Stomach smooth muscle (tissue), 2 donors: ENCODE measurements at regions not wholly inside any gene's neighbourhood (a gene's known extent, or its start where the extent isn't known, plus 50 kb on each side); places are given as distances from the start of the nearest gene placed in this dataset.

Source experiments
- H3K27ac ChIP-seq: one replicate; pipeline ENCODE4 v1.7.0; 2013; ENCODE audit warnings: mild to moderate bottlenecking, low read length, inconsistent platforms
- H3K27me3 ChIP-seq, 2 donors: one replicate each; pipeline ENCODE4 v1.7.0; 2013; ENCODE audit warnings: low read length in 2 of 2; ENCODE audit not compliant: insufficient read depth in 2 of 2, control insufficient read depth in 1 of 2
- H3K36me3 ChIP-seq, 2 donors: one replicate each; pipeline ENCODE4 v1.7.0; 2013; ENCODE audit warnings: low read length in 2 of 2; ENCODE audit not compliant: control insufficient read depth in 2 of 2, insufficient read depth in 2 of 2
- H3K4me1 ChIP-seq: one replicate; pipeline ENCODE4 v1.7.0; 2013; ENCODE audit warnings: low read length; ENCODE audit not compliant: control insufficient read depth, insufficient read depth
- H3K4me3 ChIP-seq, 2 donors: one replicate each; pipeline ENCODE4 v1.7.0; 2013; ENCODE audit warnings: low read length in 2 of 2
- H3K9ac ChIP-seq, 2 donors: one replicate each; pipeline ENCODE4 v1.7.0; 2013; ENCODE audit warnings: low read length in 2 of 2, mild to moderate bottlenecking in 1 of 2
- H3K9me3 ChIP-seq, 2 donors: one replicate each; pipeline ENCODE4 v1.7.0; 2013; ENCODE audit warnings: low read length in 2 of 2; ENCODE audit not compliant: control insufficient read depth in 2 of 2
- donor health status: healthy.
- donor health status: Pancreatic carcinoma.

GRCh38 chr13:80113714-80114454, 227.0 kb downstream of the SPRY2 start:
- no peaks in the 10 kb centered on the region for H3K36me3 ChIP-seq

DNA sequence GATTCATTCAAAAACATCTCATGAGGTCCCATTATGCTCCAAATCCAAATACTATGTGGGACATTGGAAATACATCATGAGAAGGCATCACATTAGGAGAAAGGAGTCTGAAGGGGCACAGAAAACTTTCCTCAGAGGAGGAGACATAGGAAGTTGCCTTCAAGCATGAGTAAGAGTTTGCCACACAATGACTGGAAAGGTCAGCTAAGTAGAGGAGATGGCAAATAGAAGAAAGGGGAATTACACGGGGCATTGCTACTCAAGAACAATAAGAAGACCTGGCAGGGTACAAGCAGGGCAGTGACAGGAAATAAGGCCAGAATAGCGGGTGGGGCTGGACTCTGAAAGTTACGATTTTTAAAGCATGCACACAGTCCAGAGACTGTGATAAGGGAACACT, 231.6 kb downstream of the SPRY2 start:
- Histone ChIP-seq H3K9me3 (no peaks in the 10 kb centered on the region), H3K9ac (no peak overlapping the region)

More at GRCh38 chr13:80113714-80114454, 227.0 kb downstream of the SPRY2 start:
- Histone ChIP-seq H3K27ac (no peak overlapping the region), H3K4me3 (no peak overlapping the region), H3K4me1 (no peaks in the 10 kb centered on the region), H3K9ac (no peak overlapping the region), H3K27me3 (no peaks in the 10 kb centered on the region), H3K9me3 (no peaks in the 10 kb centered on the region)

GRCh38 chr13:80105350-80105749, 235.6 kb downstream of the SPRY2 start:
- no peaks in the 10 kb centered on the region for H3K27me3 ChIP-seq

More for the DNA sequence above, 231.6 kb downstream of the SPRY2 start:
- H3K27me3 ChIP-seq, result no peaks in the 10 kb centered on the region
- no peaks in the 10 kb centered on the region for H3K4me1 ChIP-seq
- no peak overlapping the region for H3K4me3 ChIP-seq
- no peak overlapping the region for H3K27ac ChIP-seq
- no peaks in the 10 kb centered on the region for H3K36me3 ChIP-seq

DNA sequence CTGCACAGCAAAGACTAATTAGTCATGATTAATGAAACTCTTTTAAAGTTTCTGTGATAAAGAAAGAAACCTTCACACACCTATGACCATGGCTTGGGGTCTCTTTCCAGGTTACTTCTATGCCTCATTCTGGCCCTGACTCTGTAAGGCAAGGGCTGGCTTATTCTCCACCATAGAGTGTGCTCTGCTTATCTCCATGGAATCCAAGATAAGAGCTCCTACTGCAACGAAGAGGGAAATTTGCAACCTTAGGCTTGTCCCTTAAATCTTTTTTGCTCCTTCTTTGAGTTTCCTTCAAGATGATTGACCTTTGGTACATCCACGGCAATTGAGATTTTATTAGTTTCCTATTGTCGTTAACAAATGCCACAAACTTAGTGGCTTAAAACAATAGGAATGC, 239.9 kb downstream of the SPRY2 start:
- Histone ChIP-seq H3K9me3 (no peaks in the 10 kb centered on the region), H3K27ac (no peak overlapping the region), H3K36me3 (no peaks in the 10 kb centered on the region), H3K27me3 (no peaks in the 10 kb centered on the region), H3K9ac (no peak overlapping the region), H3K4me3 (no peak overlapping the region), H3K4me1 (no peaks in the 10 kb centered on the region)

More at GRCh38 chr13:80105350-80105749, 235.6 kb downstream of the SPRY2 start:
- Histone ChIP-seq H3K9me3 (no peaks in the 10 kb centered on the region), H3K36me3 (no peaks in the 10 kb centered on the region), H3K4me3 (no peak overlapping the region), H3K9ac (no peak overlapping the region), H3K27ac (no peak overlapping the region), H3K4me1 (no peaks in the 10 kb centered on the region)

DNA sequence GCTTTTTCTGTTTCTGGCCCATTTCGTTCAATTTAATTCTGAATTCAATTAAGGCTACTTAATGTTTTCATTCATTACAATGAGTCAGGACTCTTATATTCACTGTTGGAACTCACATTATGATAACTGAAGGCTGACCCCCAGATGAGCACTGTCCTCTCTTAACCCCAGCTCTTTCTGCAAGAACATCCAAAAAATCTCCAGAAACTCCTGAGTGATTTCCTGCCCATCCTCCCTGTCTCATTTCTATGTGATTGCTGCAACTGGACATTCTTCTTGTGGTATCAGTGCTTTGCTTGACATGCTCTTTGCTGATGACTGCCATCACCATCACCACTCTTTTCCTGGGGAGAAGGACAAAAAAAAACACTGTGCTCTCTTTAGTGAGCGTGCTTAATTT, 240.3 kb downstream of the SPRY2 start:
- H3K27me3 ChIP-seq, result no peaks in the 10 kb centered on the region
- H3K4me1 ChIP-seq, result no peaks in the 10 kb centered on the region
- no peaks in the 10 kb centered on the region for H3K9me3 ChIP-seq
- H3K27ac ChIP-seq, result no peak overlapping the region
- no peaks in the 10 kb centered on the region for H3K36me3 ChIP-seq
- H3K9ac ChIP-seq, result no peak overlapping the region
- no peak overlapping the region for H3K4me3 ChIP-seq

GRCh38 chr13:80097561-80097960, 243.4 kb downstream of the SPRY2 start:
- Histone ChIP-seq H3K4me1 (no peaks in the 10 kb centered on the region), H3K4me3 (no peak overlapping the region), H3K27me3 (no peaks in the 10 kb centered on the region), H3K9me3 (no peaks in the 10 kb centered on the region), H3K9ac (no peak overlapping the region), H3K36me3 (no peaks in the 10 kb centered on the region), H3K27ac (no peak overlapping the region)

GRCh38 chr13:80096383-80096782, 244.5 kb downstream of the SPRY2 start:
- Histone ChIP-seq H3K36me3 (no peaks in the 10 kb centered on the region), H3K4me1 (no peaks in the 10 kb centered on the region), H3K9ac (no peak overlapping the region), H3K4me3 (no peak overlapping the region), H3K9me3 (no peaks in the 10 kb centered on the region), H3K27me3 (no peaks in the 10 kb centered on the region), H3K27ac (no peak overlapping the region)

- Histone ChIP-seq H3K27me3 (no peaks in the 10 kb centered on the region), H3K4me1 (no peaks in the 10 kb centered on the region), H3K4me3 (no peak overlapping the region), H3K9ac (no peak overlapping the region), H3K27ac (no peak overlapping the region), H3K9me3 (no peaks in the 10 kb centered on the region), H3K36me3 (no peaks in the 10 kb centered on the region)
These were observed 246.4 kb downstream of the SPRY2 start for GRCh38 chr13:80094526-80094925.

DNA sequence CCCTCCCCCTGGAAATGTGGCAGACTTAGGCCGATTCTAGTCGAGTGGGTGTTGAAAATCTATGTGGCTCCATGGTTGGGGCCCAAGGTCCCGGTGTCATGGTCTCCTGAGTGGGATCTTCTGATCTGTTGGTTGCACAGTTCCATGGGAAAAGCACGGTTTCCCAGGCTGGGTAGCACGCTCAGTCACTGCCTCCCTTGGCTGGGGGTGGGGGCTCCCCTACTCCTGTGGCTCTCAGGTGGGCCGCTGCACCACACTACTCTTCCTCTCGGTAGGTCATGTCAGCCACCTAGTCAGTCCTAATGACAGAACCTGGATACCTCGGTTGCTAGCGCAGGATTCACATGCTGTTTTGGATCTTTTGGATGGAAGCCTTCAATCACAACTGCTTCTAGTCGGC, 247.0 kb downstream of the SPRY2 start:
- Histone ChIP-seq H3K36me3 (no peaks in the 10 kb centered on the region), H3K27me3 (no peaks in the 10 kb centered on the region), H3K27ac (no peak overlapping the region), H3K4me1 (no peaks in the 10 kb centered on the region), H3K9me3 (no peaks in the 10 kb centered on the region), H3K4me3 (no peak overlapping the region), H3K9ac (no peak overlapping the region)

GRCh38 chr13:80086304-80086721, 254.6 kb downstream of the SPRY2 start:
- Histone ChIP-seq H3K9me3 (no peaks in the 10 kb centered on the region), H3K27ac (no peak overlapping the region), H3K36me3 (no peaks in the 10 kb centered on the region), H3K4me1 (no peaks in the 10 kb centered on the region), H3K9ac (no peak overlapping the region), H3K4me3 (no peak overlapping the region), H3K27me3 (no peaks in the 10 kb centered on the region)

GRCh38 chr13:80083853-80084676, 256.9 kb downstream of the SPRY2 start:
- Histone ChIP-seq H3K27me3 (no peaks in the 10 kb centered on the region), H3K27ac (peak overlapping the region; percentile 26), H3K4me1 (no peaks in the 10 kb centered on the region), H3K9me3 (no peaks in the 10 kb centered on the region), H3K9ac (no peak overlapping the region), H3K4me3 (no peak overlapping the region), H3K36me3 (no peaks in the 10 kb centered on the region)
